ENCODE measurements at regions not wholly inside any gene's neighbourhood (a gene's known extent, or its start where the extent isn't known, plus 50 kb on each side); places are given as distances from the start of the nearest gene placed in this dataset.
"Not testable (repeated sequence)": the region's sequence is repeated elsewhere in the genome, so short reads cannot be mapped to it uniquely, and the experiment has no call there.

GRCh38 chr5:40453689-40454088, 226.0 kb upstream of the PTGER4 start:
- in situ Hi-C loops (cut with MboI; ENCODE audit: low sequenced_read_pairs): no loop called here

- in situ Hi-C loops (cut with MboI; ENCODE audit: low sequenced_read_pairs): no loop called here
Measured at GRCh38 chr5:40452874-40453624, 226.7 kb upstream of the PTGER4 start.

GRCh38 chr5:40447438-40447837, 232.3 kb upstream of the PTGER4 start:
- in situ Hi-C loops (cut with MboI; ENCODE audit: low sequenced_read_pairs): no loop called here

GRCh38 chr5:40446910-40447309, 232.8 kb upstream of the PTGER4 start:
- in situ Hi-C loops (cut with MboI; ENCODE audit: low sequenced_read_pairs): no loop called here

- in situ Hi-C loops (cut with MboI; ENCODE audit: low sequenced_read_pairs): no loop called here
Measured at GRCh38 chr5:40442346-40442745, 237.4 kb upstream of the PTGER4 start.

- in situ Hi-C loops (cut with MboI; ENCODE audit: low sequenced_read_pairs): no loop called here
Measured at GRCh38 chr5:40441733-40442132, 238.0 kb upstream of the PTGER4 start.

- in situ Hi-C loops (cut with MboI; ENCODE audit: low sequenced_read_pairs): no loop called here
Measured at GRCh38 chr5:40440746-40441145, 239.0 kb upstream of the PTGER4 start.

GRCh38 chr5:40439103-40439502, 240.6 kb upstream of the PTGER4 start:
- in situ Hi-C loops (cut with MboI; ENCODE audit: low sequenced_read_pairs): not testable (repeated sequence)

- in situ Hi-C loops (cut with MboI; ENCODE audit: low sequenced_read_pairs): not testable (repeated sequence)
Measured at GRCh38 chr5:40438646-40439045, 241.1 kb upstream of the PTGER4 start.

GRCh38 chr5:40437452-40437861, 242.3 kb upstream of the PTGER4 start:
- in situ Hi-C loops (cut with MboI; ENCODE audit: low sequenced_read_pairs): no loop called here

GRCh38 chr5:40436535-40437237, 243.0 kb upstream of the PTGER4 start:
- in situ Hi-C loops (cut with MboI; ENCODE audit: low sequenced_read_pairs): no loop called here

- in situ Hi-C loops (cut with MboI; ENCODE audit: low sequenced_read_pairs): not testable (repeated sequence)
Measured at GRCh38 chr5:40435706-40436105, 244.0 kb upstream of the PTGER4 start.

- in situ Hi-C loops (cut with MboI; ENCODE audit: low sequenced_read_pairs): no loop called here
Measured at GRCh38 chr5:40432836-40433235, 246.9 kb upstream of the PTGER4 start.

- in situ Hi-C loops (cut with MboI; ENCODE audit: low sequenced_read_pairs): no loop called here
Measured at GRCh38 chr5:40431734-40432133, 248.0 kb upstream of the PTGER4 start.

GRCh38 chr5:40430101-40430710, 249.5 kb upstream of the PTGER4 start:
- in situ Hi-C loops (cut with MboI; ENCODE audit: low sequenced_read_pairs): no loop called here

GRCh38 chr5:40429258-40430100, 250.2 kb upstream of the PTGER4 start:
- in situ Hi-C loops (cut with MboI; ENCODE audit: low sequenced_read_pairs): no loop called here

- in situ Hi-C loops (cut with MboI; ENCODE audit: low sequenced_read_pairs): no loop called here
Measured at GRCh38 chr5:40428815-40429214, 250.9 kb upstream of the PTGER4 start.

- in situ Hi-C loops (cut with MboI; ENCODE audit: low sequenced_read_pairs): no loop called here
Measured at GRCh38 chr5:40428126-40428525, 251.6 kb upstream of the PTGER4 start.

GRCh38 chr5:40417046-40417810, 262.5 kb upstream of the PTGER4 start:
- in situ Hi-C loops (cut with MboI; ENCODE audit: low sequenced_read_pairs): not testable (repeated sequence)

- in situ Hi-C loops (cut with MboI; ENCODE audit: low sequenced_read_pairs): no loop called here
Measured at GRCh38 chr5:40416588-40416987, 263.1 kb upstream of the PTGER4 start.

Data from HL-60/S4 treated with retinoic acid at 250 ng/mL for 4 days and 3 days (cell line).